GM12891 (cell line): ENCODE measurements at regions not wholly inside any gene's neighbourhood (a gene's known extent, or its start where the extent isn't known, plus 50 kb on each side); places are given as distances from the start of the nearest gene placed in this dataset.
A peak's percentile ranks its signal among the peaks of the same experiment; 100 is the strongest.
"Not testable (repeated sequence)": the region's sequence is repeated elsewhere in the genome, so short reads cannot be mapped to it uniquely, and the experiment has no call there.

ENCODE experiments used
- DNase-seq: peaks from one replicate; pipeline ENCODE4 v3.0.0; 2011; ENCODE audit warnings: low spot score; ENCODE audit not compliant: insufficient read length
- FAIRE-seq: peaks from 2 replicates; lab custom pipeline; 2011; peaks lifted over from hg19 to GRCh38; lab: Jason Lieb, UNC
- PAX5 ChIP-seq: IDR thresholded peaks from 2 replicates; pipeline ENCODE4 v1.6.1; 2011; ENCODE audit warnings: low read length, moderate library complexity, mild to moderate bottlenecking; ENCODE audit not compliant: insufficient read depth, severe bottlenecking
- POLR2A ChIP-seq: IDR thresholded peaks from 2 replicates; pipeline ENCODE4 v1.6.1; 2011; ENCODE audit warnings: low read depth, low read length, control low read depth
- POLR2AphosphoS5 ChIP-seq: IDR thresholded peaks from 2 replicates; pipeline ENCODE4 v1.6.1; 2011; ENCODE audit warnings: low read depth, low read length, control low read depth
- POU2F2 ChIP-seq: IDR thresholded peaks from 2 replicates; pipeline ENCODE4 v1.6.1; 2011; ENCODE audit warnings: low read depth, mild to moderate bottlenecking, control low read depth, low read length, moderate library complexity
- SPI1 ChIP-seq: IDR thresholded peaks from 2 replicates; pipeline ENCODE4 v1.6.1; 2011; ENCODE audit warnings: low read depth, low read length, control low read depth
- TAF1 ChIP-seq: IDR thresholded peaks from 2 replicates; pipeline ENCODE4 v1.6.1; 2011; ENCODE audit warnings: low read depth, low read length, control low read depth

- TF ChIP-seq TAF1 (no peak), POU2F2 (no peak), POLR2A (no peak), SPI1 (no peak), POLR2AphosphoS5 (no peak), PAX5 (no peak)
- FAIRE-seq, result no peak
- DNase-seq, result no peak
Measured at GRCh38 chr14:28820677-28821076, 54.1 kb downstream of the FOXG1 start.

- no peak for FAIRE-seq
- DNase-seq, result no peak
- no peak for TF ChIP-seq SPI1
- TF ChIP-seq POLR2A, result no peak
- TF ChIP-seq TAF1, result no peak
- TF ChIP-seq PAX5, result no peak
- no peak for TF ChIP-seq POLR2AphosphoS5
- TF ChIP-seq POU2F2, result no peak
Measured at GRCh38 chr14:28821993-28822392, 55.4 kb downstream of the FOXG1 start.

GRCh38 chr14:28823245-28823644 lies 56.7 kb downstream of the FOXG1 start:
- DNase-seq, result no peak
- FAIRE-seq, result no peak

GRCh38 chr14:28830115-28830534 lies 63.5 kb downstream of the FOXG1 start:
- FAIRE-seq (no peak), DNase-seq (no peak)
- TF ChIP-seq SPI1 (no peak), POLR2AphosphoS5 (no peak), POLR2A (no peak), PAX5 (no peak), POU2F2 (no peak), TAF1 (no peak)

More at GRCh38 chr14:28823245-28823644, 56.7 kb downstream of the FOXG1 start:
- TF ChIP-seq TAF1 (no peak), POU2F2 (no peak), PAX5 (no peak), POLR2A (no peak), SPI1 (no peak), POLR2AphosphoS5 (no peak)

GRCh38 chr14:28831126-28831525 lies 64.5 kb downstream of the FOXG1 start:
- TF ChIP-seq POLR2AphosphoS5 (peak; percentile 53; the same call in 1 of the 2 replicates), PAX5 (no peak), TAF1 (peak; percentile 35; the same call in 1 of the 2 replicates), POU2F2 (peak; percentile 85), POLR2A (peak; percentile 42; the same call in 1 of the 2 replicates), SPI1 (peak; percentile 96)
- peak; percentile 11 for DNase-seq
- FAIRE-seq, result peak; percentile 94

GRCh38 chr14:28842569-28842968 lies 76.0 kb downstream of the FOXG1 start:
- FAIRE-seq, result not testable (repeated sequence)

GRCh38 chr14:28867571-28867970 lies 101.0 kb downstream of the FOXG1 start:
- DNase-seq, result no peak
- FAIRE-seq, result no peak
- TF ChIP-seq POU2F2, result no peak
- TF ChIP-seq SPI1, result no peak
- TF ChIP-seq TAF1, result no peak
- no peak for TF ChIP-seq POLR2AphosphoS5
- TF ChIP-seq PAX5, result no peak
- TF ChIP-seq POLR2A, result no peak

More at GRCh38 chr14:28842569-28842968, 76.0 kb downstream of the FOXG1 start:
- not testable (repeated sequence) for DNase-seq

GRCh38 chr14:28870033-28870564 lies 103.5 kb downstream of the FOXG1 start:
- FAIRE-seq (no peak), DNase-seq (no peak)
- no peak for TF ChIP-seq PAX5
- no peak for TF ChIP-seq POU2F2
- TF ChIP-seq TAF1, result no peak
- TF ChIP-seq POLR2A, result no peak
- TF ChIP-seq POLR2AphosphoS5, result no peak
- TF ChIP-seq SPI1, result no peak

GRCh38 chr14:28875934-28876571 lies 109.5 kb downstream of the FOXG1 start:
- TF ChIP-seq TAF1 (no peak), PAX5 (no peak), POLR2AphosphoS5 (no peak), POLR2A (no peak), SPI1 (no peak), POU2F2 (no peak)
- DNase-seq (no peak), FAIRE-seq (no peak)
